GM13976 (cell line): ENCODE measurements at regions not wholly inside any gene's neighbourhood (a gene's known extent, or its start where the extent isn't known, plus 50 kb on each side); places are given as distances from the start of the nearest gene placed in this dataset.
"Not testable (repeated sequence)": the region's sequence is repeated elsewhere in the genome, so short reads cannot be mapped to it uniquely, and the experiment has no call there.

Experiments used
- DNase-seq: peaks from one replicate; pipeline ENCODE4 v3.0.0; 2012; ENCODE audit warnings: low spot score
- CTCF ChIP-seq: IDR thresholded peaks from 2 replicates; pipeline ENCODE4 v1.5.1; 2012; ENCODE audit warnings: borderline replicate concordance, mild to moderate bottlenecking; ENCODE audit not compliant: insufficient read depth; ENCODE audit errors: extremely low read depth, missing control alignments, control extremely low read depth
- in situ Hi-C: fragments of 300-500 bp; cut with MboI; formaldehyde crosslinking; loops from one replicate; pipeline ENCODE4 v1.12.0; 2022; ENCODE audit warnings: low sequenced_read_pairs, mixed read lengths, inconsistent platforms; ENCODE audit not compliant: unreplicated experiment

GRCh38 chr5:92329759-92330158, 946.6 kb upstream of the ARRDC3 start:
- in situ Hi-C loops: no loop called here
- no peak for TF ChIP-seq CTCF
- DNase-seq: no peak

- in situ Hi-C loops: no loop called here
- DNase-seq: no peak
- no peak for TF ChIP-seq CTCF
These were observed 945.6 kb upstream of the ARRDC3 start for GRCh38 chr5:92328584-92329259.

GRCh38 chr5:92320446-92320845, 937.3 kb upstream of the ARRDC3 start:
- in situ Hi-C loops: no loop called here
- TF ChIP-seq CTCF: no peak
- DNase-seq: no peak

GRCh38 chr5:92313385-92313784, 930.3 kb upstream of the ARRDC3 start:
- TF ChIP-seq CTCF: no peak
- in situ Hi-C loops: no loop called here
- DNase-seq: no peak

- in situ Hi-C loops: no loop called here
- peak; percentile 21 for TF ChIP-seq CTCF
- DNase-seq: peak; percentile 11
These were observed 926.3 kb upstream of the ARRDC3 start for GRCh38 chr5:92309336-92309991.

GRCh38 chr5:92308679-92309078, 925.6 kb upstream of the ARRDC3 start:
- in situ Hi-C loops: no loop called here
- no peak for TF ChIP-seq CTCF
- DNase-seq: no peak

- DNase-seq, in situ Hi-C loops: not testable (repeated sequence)
These were observed 919.2 kb upstream of the ARRDC3 start for GRCh38 chr5:92302356-92302755.
